Ovary (tissue), 3 donors: ENCODE measurements at regions not wholly inside any gene's neighbourhood (a gene's known extent, or its start where the extent isn't known, plus 50 kb on each side); places are given as distances from the start of the nearest gene placed in this dataset.

Source experiments
- CTCF ChIP-seq, 3 donors: fragments of 450-650 bp in 2 of 3; fragments of 200-600 bp in 1 of 3; IDR thresholded peaks; one replicate each; pipeline versions ENCODE4 v1.5.1 to v1.8.0; 2016 to 2022; ENCODE audit warnings: antibody characterized with exemption in 3 of 3, mild to moderate bottlenecking in 1 of 3
- EP300 ChIP-seq: sonication (generic); formaldehyde crosslinking; IDR thresholded peaks from one replicate; pipeline ENCODE4 v1.6.1; 2017; ENCODE audit warnings: antibody characterized with exemption
- POLR2A ChIP-seq: fragments of 450-650 bp; IDR thresholded peaks from one replicate; pipeline ENCODE4 v1.6.1; 2017; ENCODE audit warnings: antibody characterized with exemption, mild to moderate bottlenecking, moderate library complexity
- donor health status: DM: no; HTN: no; CAD: no.

DNA sequence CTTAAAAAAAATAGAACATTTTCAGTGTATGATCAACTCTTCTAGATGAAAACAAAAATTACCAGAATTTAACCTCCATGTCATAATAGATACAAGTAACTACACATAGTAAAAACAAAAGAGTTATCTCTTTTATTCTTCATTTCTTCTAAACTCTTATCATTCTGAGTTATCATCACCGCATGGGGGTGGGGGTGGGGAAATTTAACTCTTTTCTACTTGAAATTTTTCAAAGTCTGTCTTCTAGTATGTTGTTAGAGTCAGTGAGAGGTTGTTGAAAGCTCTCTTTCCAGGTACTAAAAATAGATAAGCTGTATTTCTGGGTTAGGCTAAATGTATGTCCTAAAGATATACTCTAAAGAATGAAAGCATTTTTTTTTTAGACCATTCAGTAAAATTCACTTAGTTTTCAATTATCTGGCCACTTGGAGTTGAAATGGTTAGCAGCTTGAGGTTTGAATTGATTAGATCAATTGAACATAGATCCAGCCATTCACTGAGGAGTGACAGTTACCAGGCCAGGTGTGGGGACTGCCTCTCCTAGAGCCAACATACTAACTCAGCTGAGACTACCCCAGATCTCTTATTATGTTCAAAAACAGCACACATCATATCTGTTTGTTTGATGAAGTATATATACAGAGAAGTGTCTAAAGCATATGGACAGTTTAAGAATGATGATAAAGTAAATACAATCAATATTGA is 220.7 kb downstream of the IKZF2 start:
- TF ChIP-seq CTCF (IDR thresholded peaks at IDR 0.05) (no peak), POLR2A (no peak), EP300 (no peak)
